ENCODE measurements at regions not wholly inside any gene's neighbourhood (a gene's known extent, or its start where the extent isn't known, plus 50 kb on each side); places are given as distances from the start of the nearest gene placed in this dataset.
"Not testable (repeated sequence)": the region's sequence is repeated elsewhere in the genome, so short reads cannot be mapped to it uniquely, and the experiment has no call there.

DNA sequence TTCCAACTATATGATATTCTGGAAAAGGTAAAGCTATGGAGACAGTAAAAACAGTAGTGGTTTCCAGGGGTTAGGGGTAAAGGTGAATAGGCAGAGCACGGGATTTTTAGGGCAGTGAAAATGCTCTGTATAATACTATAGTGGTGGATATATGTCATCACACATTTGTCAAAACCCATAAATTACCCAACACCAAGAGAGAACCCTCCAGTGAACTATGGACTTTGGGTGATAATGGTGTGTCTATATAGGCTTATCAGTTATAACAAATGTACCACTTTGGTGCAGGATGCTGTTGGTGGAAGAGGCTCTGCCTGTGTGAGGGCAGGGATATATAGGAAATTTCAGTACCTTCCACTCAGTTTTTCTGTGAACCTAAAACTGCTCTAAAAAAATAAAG, 149.9 kb downstream of the GPX5 start:
- no peaks in the 10 kb centered on the region for H3K36me3 ChIP-seq
- no peak overlapping the region for H3K4me3 ChIP-seq
- no peak overlapping the region for H3K27ac ChIP-seq
- peaks cover 0 to 10% of the 10 kb centered on the region in 2 donors for H3K27me3 ChIP-seq
- H3K9me3 ChIP-seq, result no peaks in the 10 kb centered on the region
- TF ChIP-seq, protein P1, sequence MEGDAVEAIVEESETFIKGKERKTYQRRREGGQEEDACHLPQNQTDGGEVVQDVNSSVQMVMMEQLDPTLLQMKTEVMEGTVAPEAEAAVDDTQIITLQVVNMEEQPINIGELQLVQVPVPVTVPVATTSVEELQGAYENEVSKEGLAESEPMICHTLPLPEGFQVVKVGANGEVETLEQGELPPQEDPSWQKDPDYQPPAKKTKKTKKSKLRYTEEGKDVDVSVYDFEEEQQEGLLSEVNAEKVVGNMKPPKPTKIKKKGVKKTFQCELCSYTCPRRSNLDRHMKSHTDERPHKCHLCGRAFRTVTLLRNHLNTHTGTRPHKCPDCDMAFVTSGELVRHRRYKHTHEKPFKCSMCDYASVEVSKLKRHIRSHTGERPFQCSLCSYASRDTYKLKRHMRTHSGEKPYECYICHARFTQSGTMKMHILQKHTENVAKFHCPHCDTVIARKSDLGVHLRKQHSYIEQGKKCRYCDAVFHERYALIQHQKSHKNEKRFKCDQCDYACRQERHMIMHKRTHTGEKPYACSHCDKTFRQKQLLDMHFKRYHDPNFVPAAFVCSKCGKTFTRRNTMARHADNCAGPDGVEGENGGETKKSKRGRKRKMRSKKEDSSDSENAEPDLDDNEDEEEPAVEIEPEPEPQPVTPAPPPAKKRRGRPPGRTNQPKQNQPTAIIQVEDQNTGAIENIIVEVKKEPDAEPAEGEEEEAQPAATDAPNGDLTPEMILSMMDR (IDR thresholded peaks at IDR 0.05), result no peak
- TF ChIP-seq POLR2A (IDR thresholded peaks at IDR 0.05), result no peak
- peaks cover 0 to 7% (median 0%) of the 10 kb centered on the region in 4 donors for H3K4me1 ChIP-seq
- no peak for DNase-seq

DNA sequence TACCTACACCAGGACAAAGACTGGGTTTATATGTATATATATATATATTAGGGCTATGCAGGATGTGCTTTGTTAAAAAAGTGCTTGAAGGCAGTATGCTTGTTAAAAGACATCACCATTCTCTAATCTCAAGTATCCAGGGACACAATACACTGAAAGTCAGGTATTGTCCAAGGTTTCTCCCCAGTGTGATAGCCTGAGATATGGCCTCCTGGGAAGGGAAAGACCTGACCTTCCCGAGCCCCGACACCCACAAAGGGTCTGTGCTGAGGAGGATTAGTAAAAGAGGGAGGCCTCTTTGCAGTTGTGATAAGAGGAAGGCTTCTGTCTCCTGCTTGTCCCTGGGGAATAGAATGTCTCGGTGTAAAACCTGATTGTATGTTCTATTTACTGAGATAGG, 156.9 kb downstream of the GPX5 start:
- Histone ChIP-seq H3K27me3 (no peaks in the 10 kb centered on the region), H3K4me1 (no peaks in the 10 kb centered on the region), H3K9me3 (no peaks in the 10 kb centered on the region), H3K4me3 (no peak overlapping the region), H3K27ac (no peak overlapping the region), H3K36me3 (no peaks in the 10 kb centered on the region)
- DNase-seq, result no peak
- TF ChIP-seq, protein P1 (IDR thresholded peaks at IDR 0.05), result no peak
- no peak for TF ChIP-seq POLR2A (IDR thresholded peaks at IDR 0.05)

DNA sequence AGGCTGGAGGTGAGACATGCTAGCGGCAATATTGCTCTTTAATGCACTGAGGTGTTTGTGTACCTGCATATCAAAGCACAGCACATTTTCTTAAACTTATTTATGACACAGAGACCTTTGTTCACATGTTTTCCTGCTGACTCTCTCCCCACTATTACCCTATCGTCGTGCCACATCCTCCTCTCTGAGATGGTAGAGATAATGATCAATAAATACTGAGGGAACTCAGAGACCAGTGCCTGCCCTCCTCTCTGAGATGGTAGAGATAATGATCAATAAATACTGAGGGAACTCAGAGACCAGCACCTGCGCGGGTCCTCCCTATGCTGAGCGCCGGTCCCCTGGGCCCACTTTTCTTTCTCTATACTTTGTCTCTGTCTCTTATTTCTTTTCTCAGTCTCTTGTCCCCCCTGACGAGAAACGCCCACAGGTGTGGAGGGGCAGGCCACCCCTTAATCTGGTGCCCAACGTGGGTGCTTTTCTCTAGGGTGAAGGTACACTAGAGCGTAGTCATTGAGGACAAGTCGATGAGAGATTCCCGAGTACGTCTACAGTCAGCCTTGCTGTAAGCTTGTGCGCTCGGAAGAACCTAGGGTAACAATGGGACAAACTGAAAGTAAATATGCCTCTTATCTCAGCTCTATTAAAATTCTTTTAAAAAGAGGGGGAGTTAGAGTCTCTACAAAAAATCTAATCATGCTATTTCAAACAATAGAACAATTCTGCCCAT, 157.4 kb downstream of the GPX5 start:
- H3K36me3 ChIP-seq, H3K4me1 ChIP-seq, H3K27ac ChIP-seq, H3K27me3 ChIP-seq, DNase-seq, H3K4me3 ChIP-seq, H3K9me3 ChIP-seq: not testable (repeated sequence)

DNA sequence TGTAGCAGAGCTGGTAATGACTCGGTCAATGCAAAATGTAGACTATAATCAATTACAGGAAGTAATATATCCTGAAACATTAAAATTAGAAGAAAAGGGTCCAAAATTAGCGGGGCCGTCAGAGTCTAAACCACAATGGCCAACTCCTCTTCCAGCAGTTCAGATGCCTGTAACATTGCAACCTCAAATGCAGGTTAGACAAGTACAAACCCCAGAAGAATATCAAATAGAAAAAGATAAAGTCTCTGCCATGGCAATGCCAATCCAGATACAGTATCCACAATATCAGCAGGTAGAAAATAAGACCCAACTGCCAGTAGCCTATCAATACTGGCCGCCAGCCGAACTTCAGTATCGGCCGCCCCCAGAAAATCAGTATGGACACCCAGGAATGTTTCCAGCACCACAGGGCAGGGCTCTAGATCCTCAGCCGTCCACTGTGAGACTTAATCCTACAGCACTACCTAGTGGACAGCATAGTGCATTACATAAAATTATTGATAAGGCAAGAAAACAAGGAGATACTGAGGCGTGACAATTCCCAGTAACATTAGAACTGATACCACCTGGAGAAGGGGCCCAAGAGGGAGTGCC, 158.4 kb downstream of the GPX5 start:
- H3K36me3 ChIP-seq, result no peaks in the 10 kb centered on the region
- H3K4me3 ChIP-seq, result no peak overlapping the region
- H3K27me3 ChIP-seq, result no peaks in the 10 kb centered on the region
- DNase-seq, result no peak
- no peak overlapping the region for H3K27ac ChIP-seq
- H3K9me3 ChIP-seq, result no peaks in the 10 kb centered on the region
- TF ChIP-seq POLR2A (IDR thresholded peaks at IDR 0.05), result no peak
- TF ChIP-seq, protein P1 (IDR thresholded peaks at IDR 0.05), result peak in 4 of 6 experiments; percentile 45 to 50 (median 47)
- H3K4me1 ChIP-seq, result no peaks in the 10 kb centered on the region

DNA sequence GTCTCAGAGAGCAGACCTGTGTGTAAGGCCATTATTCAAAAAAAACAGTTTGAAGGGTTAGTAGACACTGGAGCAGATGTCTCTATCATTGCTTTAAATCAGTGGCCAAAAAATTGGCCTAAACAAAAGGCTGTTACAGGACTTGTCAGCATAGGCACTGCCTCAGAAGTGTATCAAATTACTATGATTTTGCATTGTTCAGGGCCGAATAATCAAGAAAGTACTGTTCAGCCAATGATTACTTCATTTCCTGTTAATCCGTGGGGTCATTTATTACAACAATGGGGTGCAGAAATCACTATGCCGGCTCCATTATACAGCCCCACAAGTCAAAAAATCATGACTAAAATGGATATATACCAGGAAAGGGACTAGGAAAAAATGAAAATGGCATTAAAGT, 160.3 kb downstream of the GPX5 start:
- H3K27me3 ChIP-seq, result not testable (repeated sequence)

DNA sequence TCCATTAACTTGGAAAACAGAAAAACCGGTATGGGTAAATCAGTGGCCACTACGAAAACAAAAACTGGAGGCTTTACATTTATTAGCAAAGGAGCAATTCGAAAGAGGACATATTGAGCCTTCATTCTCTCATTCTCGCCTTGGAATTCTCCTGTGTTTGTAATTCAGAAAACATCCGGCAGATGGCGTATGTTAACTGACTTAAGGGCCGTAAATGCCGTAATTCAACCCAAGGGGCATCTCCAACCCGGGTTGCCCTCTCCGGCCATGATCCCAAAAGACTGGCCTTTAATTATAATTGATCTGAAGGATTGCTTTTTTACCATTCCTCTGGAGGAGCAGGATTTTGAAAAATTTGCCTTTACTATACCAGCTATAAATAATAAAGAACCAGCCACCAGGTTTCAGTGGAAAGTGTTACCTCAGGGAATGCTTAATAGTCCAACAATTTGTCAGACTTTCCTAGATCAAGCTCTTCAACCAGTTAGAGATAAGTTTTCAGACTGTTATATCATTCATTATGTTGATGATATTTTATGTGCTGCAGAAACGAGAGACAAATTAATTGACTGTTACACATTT, 160.9 kb downstream of the GPX5 start:
- not testable (repeated sequence) for H3K9me3 ChIP-seq, H3K36me3 ChIP-seq, H3K27me3 ChIP-seq, H3K4me3 ChIP-seq, H3K4me1 ChIP-seq, H3K27ac ChIP-seq
- TF ChIP-seq, protein P1 (IDR thresholded peaks at IDR 0.05), result peak; percentile 33 to 78 (median 72)
- DNase-seq, result peak in 2 of 3 donors; percentile 39 to 65

More for the DNA sequence above, 160.3 kb downstream of the GPX5 start:
- not testable (repeated sequence) for H3K4me1 ChIP-seq, H3K27ac ChIP-seq, H3K36me3 ChIP-seq, H3K9me3 ChIP-seq, DNase-seq, H3K4me3 ChIP-seq

DNA sequence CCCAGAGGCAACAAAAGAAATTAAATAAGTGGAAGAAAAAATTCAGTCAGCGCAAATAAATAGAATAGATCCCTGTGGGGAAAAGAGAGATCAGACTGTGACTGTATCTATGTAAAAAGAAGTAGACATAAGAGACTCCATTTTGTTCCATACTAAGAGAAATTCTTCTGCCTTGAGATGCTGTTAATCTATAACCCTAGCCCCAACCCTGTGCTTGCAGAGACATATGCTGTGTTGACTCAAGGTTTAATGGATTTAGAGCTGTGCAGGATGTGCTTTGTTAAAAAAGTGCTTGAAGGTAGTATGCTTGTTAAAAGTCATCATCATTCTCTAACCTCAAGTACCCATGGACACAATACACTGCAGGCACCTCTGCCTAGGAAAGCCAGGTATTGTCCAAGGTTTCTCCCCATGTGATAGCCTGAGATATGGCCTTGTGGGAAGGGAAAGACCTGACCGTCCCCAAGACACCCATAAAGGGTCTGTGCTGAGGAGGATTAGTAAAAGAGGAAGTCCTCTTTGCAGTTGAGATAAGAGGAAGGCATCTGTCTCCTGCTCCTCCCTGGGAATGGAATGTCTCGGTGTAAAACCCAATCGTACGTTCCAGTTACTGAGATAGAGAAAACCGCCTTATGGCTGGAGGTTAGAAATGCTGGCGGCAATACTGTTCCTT, 161.8 kb downstream of the GPX5 start:
- not testable (repeated sequence) for H3K4me3 ChIP-seq, H3K36me3 ChIP-seq, H3K9me3 ChIP-seq, H3K27me3 ChIP-seq, DNase-seq, H3K4me1 ChIP-seq, H3K27ac ChIP-seq

DNA sequence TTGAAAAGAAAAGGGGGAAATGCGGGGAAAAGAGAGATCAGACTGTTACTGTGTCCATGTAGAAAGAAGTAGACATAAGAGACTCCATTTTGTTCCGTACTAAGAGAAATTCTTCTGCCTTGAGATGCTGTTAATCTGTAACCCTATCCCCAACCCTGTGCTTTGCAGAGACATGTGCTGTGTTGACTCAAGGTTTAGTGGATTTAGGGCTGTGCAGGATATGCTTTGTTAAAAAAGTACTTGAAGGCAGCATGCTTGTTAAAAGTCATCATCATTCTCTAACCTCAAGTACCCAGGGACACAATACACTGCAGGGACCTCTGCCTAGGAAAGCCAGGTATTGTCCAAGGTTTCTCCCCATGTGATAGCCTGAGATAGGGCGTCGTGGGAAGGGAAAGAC, 166.3 kb downstream of the GPX5 start:
- H3K27me3 ChIP-seq, H3K27ac ChIP-seq, DNase-seq, H3K36me3 ChIP-seq, H3K4me3 ChIP-seq, H3K9me3 ChIP-seq, H3K4me1 ChIP-seq: not testable (repeated sequence)
